Osteocyte (in vitro differentiated cells): ENCODE measurements at regions not wholly inside any gene's neighbourhood (a gene's known extent, or its start where the extent isn't known, plus 50 kb on each side); places are given as distances from the start of the nearest gene placed in this dataset.
"Not testable (repeated sequence)": the region's sequence is repeated elsewhere in the genome, so short reads cannot be mapped to it uniquely, and the experiment has no call there.

Experiments used
- DNase-seq: peaks from one replicate; pipeline ENCODE4 v3.0.0; 2021; ENCODE audit warnings: mixed read lengths; ENCODE audit not compliant: unreplicated experiment; ENCODE audit errors: extremely low spot score
- H3K27ac Mint-ChIP-seq: one replicate; pipeline ENCODE4 v1.8.0; 2021; ENCODE audit warnings: mild to moderate bottlenecking, mixed read lengths; ENCODE audit not compliant: unreplicated experiment
- H3K27me3 Mint-ChIP-seq: one replicate; pipeline ENCODE4 v1.8.0; 2021; ENCODE audit warnings: mixed read lengths; ENCODE audit not compliant: unreplicated experiment
- H3K36me3 Mint-ChIP-seq: one replicate; pipeline ENCODE4 v1.8.0; 2021; ENCODE audit warnings: mixed read lengths; ENCODE audit not compliant: unreplicated experiment
- H3K4me1 Mint-ChIP-seq: one replicate; pipeline ENCODE4 v1.8.0; 2021; ENCODE audit warnings: mixed read lengths; ENCODE audit not compliant: unreplicated experiment
- H3K4me3 Mint-ChIP-seq: one replicate; pipeline ENCODE4 v1.8.0; 2021; ENCODE audit warnings: mild to moderate bottlenecking, moderate library complexity, mixed read lengths; ENCODE audit not compliant: unreplicated experiment
- H3K9me3 Mint-ChIP-seq: one replicate; pipeline ENCODE4 v1.8.0; 2021; ENCODE audit warnings: mixed read lengths; ENCODE audit not compliant: unreplicated experiment
- CTCF ChIP-seq: fragments of 200-600 bp; sonication (generic); IDR thresholded peaks from 2 replicates; pipeline ENCODE4 v1.5.0; 2021; ENCODE audit warnings: antibody characterized with exemption, mild to moderate bottlenecking, moderate library complexity

GRCh38 chr19:27966390-27966816 lies 1246.5 kb downstream of the UQCRFS1 start:
- H3K4me3 Mint-ChIP-seq: no peak overlapping the region
- DNase-seq: no peak
- no peaks in the 10 kb centered on the region for H3K36me3 Mint-ChIP-seq
- peaks cover 19% of the 10 kb centered on the region for H3K4me1 Mint-ChIP-seq
- TF ChIP-seq CTCF: peak; percentile 71
- H3K27ac Mint-ChIP-seq: no peak overlapping the region
- no peaks in the 10 kb centered on the region for H3K27me3 Mint-ChIP-seq
- no peaks in the 10 kb centered on the region for H3K9me3 Mint-ChIP-seq

GRCh38 chr19:27964185-27964584 lies 1248.8 kb downstream of the UQCRFS1 start:
- peaks cover 9% of the 10 kb centered on the region for H3K4me1 Mint-ChIP-seq
- no peak for TF ChIP-seq CTCF
- H3K27ac Mint-ChIP-seq: no peak overlapping the region
- no peaks in the 10 kb centered on the region for H3K9me3 Mint-ChIP-seq
- DNase-seq: no peak
- H3K36me3 Mint-ChIP-seq: no peaks in the 10 kb centered on the region
- H3K27me3 Mint-ChIP-seq: no peaks in the 10 kb centered on the region
- no peak overlapping the region for H3K4me3 Mint-ChIP-seq

DNA sequence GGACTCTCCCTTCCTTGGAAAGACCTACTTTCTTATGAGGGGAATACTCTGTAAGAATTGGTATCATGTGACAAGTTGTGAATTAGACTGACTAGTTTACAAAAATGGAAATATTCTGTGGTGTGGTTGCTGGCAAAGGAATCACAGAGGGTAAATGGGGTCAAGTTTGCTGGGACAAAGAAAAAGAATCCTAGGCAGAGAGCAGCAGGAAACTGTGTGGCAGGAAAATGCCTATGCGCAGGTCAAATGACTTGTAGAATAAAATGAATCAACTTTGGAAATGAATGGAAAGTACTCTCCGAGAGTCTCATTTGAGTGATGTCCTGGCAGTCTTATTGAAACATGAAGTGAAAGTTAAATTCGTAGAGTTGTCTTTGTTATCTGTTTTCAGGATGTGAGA lies 1250.7 kb downstream of the UQCRFS1 start:
- H3K27me3 Mint-ChIP-seq: no peaks in the 10 kb centered on the region
- H3K27ac Mint-ChIP-seq: no peak overlapping the region
- no peak for DNase-seq
- peaks cover 9% of the 10 kb centered on the region for H3K4me1 Mint-ChIP-seq
- H3K9me3 Mint-ChIP-seq: no peaks in the 10 kb centered on the region
- H3K36me3 Mint-ChIP-seq: no peaks in the 10 kb centered on the region
- no peak for TF ChIP-seq CTCF
- H3K4me3 Mint-ChIP-seq: no peak overlapping the region

- no peak for DNase-seq
- Mint-ChIP-seq H3K4me1 (no peaks in the 10 kb centered on the region), H3K27ac (no peak overlapping the region), H3K9me3 (no peaks in the 10 kb centered on the region), H3K36me3 (no peaks in the 10 kb centered on the region), H3K27me3 (no peaks in the 10 kb centered on the region), H3K4me3 (no peak overlapping the region)
- TF ChIP-seq CTCF: no peak
Observed at GRCh38 chr19:27955485-27956480, 1257.2 kb downstream of the UQCRFS1 start.

GRCh38 chr19:27942607-27943006 lies 1270.3 kb downstream of the UQCRFS1 start:
- not testable (repeated sequence) for DNase-seq, H3K4me1 Mint-ChIP-seq, H3K4me3 Mint-ChIP-seq, H3K27me3 Mint-ChIP-seq, H3K36me3 Mint-ChIP-seq, H3K27ac Mint-ChIP-seq
- H3K9me3 Mint-ChIP-seq: peaks cover 38% of the 10 kb centered on the region
